SK-N-MC (cell line): ENCODE measurements at regions not wholly inside any gene's neighbourhood (a gene's known extent, or its start where the extent isn't known, plus 50 kb on each side); places are given as distances from the start of the nearest gene placed in this dataset.

Source experiments
- EZH2 ChIP-seq: fragments of 200-600 bp; sonication (generic); IDR thresholded peaks from one replicate; pipeline ENCODE4 v1.6.1; 2017; ENCODE audit warnings: antibody characterized with exemption
- FOXP2 ChIP-seq: optimal IDR thresholded peaks from 2 replicates; pipeline ENCODE3; 2011; ENCODE audit warnings: mild to moderate bottlenecking, moderate library complexity; ENCODE audit not compliant: insufficient read depth; ENCODE audit errors: extremely low read length, control extremely low read depth

- TF ChIP-seq EZH2, result no peak
- TF ChIP-seq FOXP2, result no peak
Measured at GRCh38 chr16:79469999-79470398, 130.5 kb downstream of the MAF start.
